Coronary artery (tissue), 2 donors: ENCODE measurements at regions not wholly inside any gene's neighbourhood (a gene's known extent, or its start where the extent isn't known, plus 50 kb on each side); places are given as distances from the start of the nearest gene placed in this dataset.
"Not testable (repeated sequence)": the region's sequence is repeated elsewhere in the genome, so short reads cannot be mapped to it uniquely, and the experiment has no call there.

Experiments
- DNase-seq: peaks from one replicate; pipeline ENCODE4 v3.0.0-alpha.2; 2017; ENCODE audit warnings: low spot score
- H3K27ac ChIP-seq, 2 donors: fragments of 200-600 bp; sonication (generic); one replicate each; pipeline ENCODE4 v1.5.1; 2016 to 2019
- H3K4me3 ChIP-seq: fragments of 200-600 bp; sonication (generic); 2 replicates; pipeline ENCODE4 v1.5.1; 2016; ENCODE audit warnings: mild to moderate bottlenecking, moderate library complexity
- CTCF ChIP-seq: fragments of 200-600 bp; sonication (generic); IDR thresholded peaks from one replicate; pipeline ENCODE4 v1.5.1; 2019; ENCODE audit warnings: antibody characterized with exemption

- no peak for TF ChIP-seq CTCF
- no peak overlapping the region for H3K27ac ChIP-seq
- H3K4me3 ChIP-seq = no peak overlapping the region
- no peak for DNase-seq
Observed at GRCh38 chr16:61148930-61149329, 887.3 kb downstream of the CDH8 start.

- DNase-seq = no peak
- no peak overlapping the region for H3K27ac ChIP-seq
- no peak for TF ChIP-seq CTCF
- H3K4me3 ChIP-seq = no peak overlapping the region
Observed at GRCh38 chr16:61146429-61146828, 889.8 kb downstream of the CDH8 start.

- no peak for DNase-seq
- H3K4me3 ChIP-seq = no peak overlapping the region
- no peak overlapping the region for H3K27ac ChIP-seq
- TF ChIP-seq CTCF = no peak
Observed at GRCh38 chr16:61131447-61131846, 904.8 kb downstream of the CDH8 start.

GRCh38 chr16:61128545-61129323 lies 907.5 kb downstream of the CDH8 start:
- DNase-seq = no peak
- Histone ChIP-seq H3K27ac (no peak overlapping the region), H3K4me3 (no peak overlapping the region)
- no peak for TF ChIP-seq CTCF

- no peak overlapping the region for H3K27ac ChIP-seq
- TF ChIP-seq CTCF = no peak
- DNase-seq = no peak
- no peak overlapping the region for H3K4me3 ChIP-seq
Observed at GRCh38 chr16:61105544-61105943, 930.7 kb downstream of the CDH8 start.

- no peak for DNase-seq
- no peak for TF ChIP-seq CTCF
- H3K27ac ChIP-seq = no peak overlapping the region
- no peak overlapping the region for H3K4me3 ChIP-seq
Observed at GRCh38 chr16:61098505-61098904, 937.7 kb downstream of the CDH8 start.

GRCh38 chr16:61091300-61091699 lies 944.9 kb downstream of the CDH8 start:
- DNase-seq, H3K4me3 ChIP-seq, H3K27ac ChIP-seq: not testable (repeated sequence)
